ENCODE measurements at regions not wholly inside any gene's neighbourhood (a gene's known extent, or its start where the extent isn't known, plus 50 kb on each side); places are given as distances from the start of the nearest gene placed in this dataset.

DNA sequence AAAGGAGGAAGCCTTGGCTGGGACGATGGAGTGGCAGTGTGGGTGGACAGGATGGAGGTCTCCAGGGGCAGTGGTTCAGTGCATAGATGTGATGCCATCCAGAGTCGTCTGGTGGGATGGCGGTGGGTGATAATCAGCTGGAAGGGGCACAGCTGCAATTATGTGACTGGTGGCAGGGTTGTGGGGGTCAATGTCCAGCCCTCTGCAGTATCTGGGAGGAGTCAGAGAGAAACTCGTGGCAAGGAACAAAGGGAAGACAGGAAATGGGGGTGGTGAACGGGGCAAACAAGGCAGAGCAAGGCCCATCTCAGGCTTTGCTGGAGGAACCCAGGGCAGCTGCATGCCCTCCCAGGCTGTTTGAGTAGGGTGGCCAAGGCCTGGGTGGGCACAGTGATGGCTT, 118.3 kb upstream of the USP24 start:
- H3K27ac Mint-ChIP-seq (ENCODE audit: unreplicated experiment), result no peak overlapping the region
- no peaks in the 10 kb centered on the region for H3K9me3 Mint-ChIP-seq (ENCODE audit: low read depth)
- DNase-seq (ENCODE audit: low spot score), result no peak
- H3K4me3 Mint-ChIP-seq (ENCODE audit: unreplicated experiment), result no peak overlapping the region
- H3K27me3 Mint-ChIP-seq (ENCODE audit: low read depth), result peaks cover 1% of the 10 kb centered on the region
- H3K4me1 Mint-ChIP-seq (ENCODE audit: low read depth), result no peaks in the 10 kb centered on the region
- no peaks in the 10 kb centered on the region for H3K36me3 Mint-ChIP-seq (ENCODE audit: low read depth)
- TF ChIP-seq, protein P1, sequence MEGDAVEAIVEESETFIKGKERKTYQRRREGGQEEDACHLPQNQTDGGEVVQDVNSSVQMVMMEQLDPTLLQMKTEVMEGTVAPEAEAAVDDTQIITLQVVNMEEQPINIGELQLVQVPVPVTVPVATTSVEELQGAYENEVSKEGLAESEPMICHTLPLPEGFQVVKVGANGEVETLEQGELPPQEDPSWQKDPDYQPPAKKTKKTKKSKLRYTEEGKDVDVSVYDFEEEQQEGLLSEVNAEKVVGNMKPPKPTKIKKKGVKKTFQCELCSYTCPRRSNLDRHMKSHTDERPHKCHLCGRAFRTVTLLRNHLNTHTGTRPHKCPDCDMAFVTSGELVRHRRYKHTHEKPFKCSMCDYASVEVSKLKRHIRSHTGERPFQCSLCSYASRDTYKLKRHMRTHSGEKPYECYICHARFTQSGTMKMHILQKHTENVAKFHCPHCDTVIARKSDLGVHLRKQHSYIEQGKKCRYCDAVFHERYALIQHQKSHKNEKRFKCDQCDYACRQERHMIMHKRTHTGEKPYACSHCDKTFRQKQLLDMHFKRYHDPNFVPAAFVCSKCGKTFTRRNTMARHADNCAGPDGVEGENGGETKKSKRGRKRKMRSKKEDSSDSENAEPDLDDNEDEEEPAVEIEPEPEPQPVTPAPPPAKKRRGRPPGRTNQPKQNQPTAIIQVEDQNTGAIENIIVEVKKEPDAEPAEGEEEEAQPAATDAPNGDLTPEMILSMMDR (IDR thresholded peaks at IDR 0.05), result no peak

DNA sequence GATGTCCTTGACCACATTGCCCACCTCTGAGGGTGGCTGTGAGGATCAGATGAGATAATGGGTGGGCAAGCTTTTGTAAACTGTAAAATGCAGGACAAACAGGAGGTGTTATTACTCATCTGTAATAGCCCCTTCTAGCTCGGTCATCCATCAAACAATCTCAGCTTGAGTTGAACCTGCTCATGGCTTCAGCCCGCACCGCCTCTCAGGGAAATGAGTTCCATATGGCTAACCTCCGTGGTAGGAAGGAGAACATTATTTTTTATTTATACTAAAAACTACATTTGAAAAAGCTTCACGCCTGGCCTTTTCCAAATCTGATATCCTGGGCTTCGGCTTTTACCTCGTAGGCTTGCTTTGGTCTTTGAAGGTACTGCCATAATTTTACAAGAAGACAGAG, 116.2 kb upstream of the USP24 start:
- Mint-ChIP-seq H3K27me3 (ENCODE audit: low read depth) (peaks cover 1% of the 10 kb centered on the region), H3K36me3 (ENCODE audit: low read depth) (no peaks in the 10 kb centered on the region), H3K9me3 (ENCODE audit: low read depth) (no peaks in the 10 kb centered on the region), H3K4me3 (ENCODE audit: unreplicated experiment) (no peak overlapping the region), H3K4me1 (ENCODE audit: low read depth) (no peaks in the 10 kb centered on the region), H3K27ac (ENCODE audit: unreplicated experiment) (no peak overlapping the region)
- TF ChIP-seq, protein P1 (IDR thresholded peaks at IDR 0.05), result no peak
- no peak for DNase-seq (ENCODE audit: low spot score)

DNA sequence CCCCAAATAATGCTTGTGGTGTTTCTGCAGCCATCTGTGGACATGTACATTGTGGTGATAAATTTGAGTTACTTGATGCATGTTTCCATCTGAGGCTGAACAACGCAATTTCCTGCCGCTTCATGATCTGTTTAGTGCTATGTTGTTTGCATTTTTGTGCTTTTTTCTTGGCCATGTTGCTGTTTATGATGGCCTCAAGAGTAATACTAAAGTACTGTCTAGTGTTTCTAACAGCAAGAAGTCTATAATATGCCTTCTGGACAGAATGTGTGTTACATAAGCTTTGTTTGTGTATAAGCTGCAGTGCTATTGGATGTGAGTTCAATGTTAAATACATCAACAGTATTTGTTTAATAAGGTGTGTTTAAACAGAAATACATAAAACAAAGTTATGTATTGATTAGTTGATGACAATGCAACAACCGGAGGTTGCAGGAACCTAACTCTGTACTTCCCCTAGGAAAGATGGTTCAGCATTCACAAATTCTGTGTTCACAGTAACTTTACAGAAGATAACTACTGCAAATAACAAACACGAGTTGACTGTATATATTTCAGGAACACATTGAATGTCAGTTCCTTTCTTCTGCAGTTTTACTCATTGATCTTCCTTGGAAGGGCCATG, 114.8 kb upstream of the USP24 start:
- H3K36me3 Mint-ChIP-seq (ENCODE audit: low read depth), result no peaks in the 10 kb centered on the region
- TF ChIP-seq, protein P1 (IDR thresholded peaks at IDR 0.05), result no peak
- peaks cover 1% of the 10 kb centered on the region for H3K27me3 Mint-ChIP-seq (ENCODE audit: low read depth)
- no peak for DNase-seq (ENCODE audit: low spot score)
- no peaks in the 10 kb centered on the region for H3K9me3 Mint-ChIP-seq (ENCODE audit: low read depth)
- no peak overlapping the region for H3K4me3 Mint-ChIP-seq (ENCODE audit: unreplicated experiment)
- H3K27ac Mint-ChIP-seq (ENCODE audit: unreplicated experiment), result no peak overlapping the region
- no peaks in the 10 kb centered on the region for H3K4me1 Mint-ChIP-seq (ENCODE audit: low read depth)

DNA sequence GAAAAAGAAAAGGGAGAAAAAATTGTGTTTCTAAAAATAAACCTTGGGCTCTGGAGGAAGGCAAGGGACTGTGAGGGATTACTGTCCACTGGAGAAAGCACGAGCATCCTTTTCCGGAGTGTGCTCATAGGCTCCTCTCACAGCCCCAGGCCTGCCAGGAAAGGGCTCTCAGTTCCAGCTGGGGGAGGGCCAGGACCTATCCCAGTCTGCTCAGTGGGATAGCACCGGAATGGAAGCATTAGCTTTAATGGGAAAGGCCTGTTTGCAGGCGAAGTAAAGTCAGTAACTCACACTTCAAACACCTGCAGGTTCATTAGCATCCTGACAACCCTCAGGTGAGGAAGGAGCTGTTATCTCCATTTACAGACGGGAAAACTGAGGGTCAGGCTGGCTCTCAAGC, 113.9 kb upstream of the USP24 start:
- no peaks in the 10 kb centered on the region for H3K36me3 Mint-ChIP-seq (ENCODE audit: low read depth)
- H3K27ac Mint-ChIP-seq (ENCODE audit: unreplicated experiment), result no peak overlapping the region
- TF ChIP-seq, protein P1 (IDR thresholded peaks at IDR 0.05), result no peak
- H3K27me3 Mint-ChIP-seq (ENCODE audit: low read depth), result peaks cover 1% of the 10 kb centered on the region
- H3K9me3 Mint-ChIP-seq (ENCODE audit: low read depth), result no peaks in the 10 kb centered on the region
- no peak overlapping the region for H3K4me3 Mint-ChIP-seq (ENCODE audit: unreplicated experiment)
- no peak for DNase-seq (ENCODE audit: low spot score)
- no peaks in the 10 kb centered on the region for H3K4me1 Mint-ChIP-seq (ENCODE audit: low read depth)

DNA sequence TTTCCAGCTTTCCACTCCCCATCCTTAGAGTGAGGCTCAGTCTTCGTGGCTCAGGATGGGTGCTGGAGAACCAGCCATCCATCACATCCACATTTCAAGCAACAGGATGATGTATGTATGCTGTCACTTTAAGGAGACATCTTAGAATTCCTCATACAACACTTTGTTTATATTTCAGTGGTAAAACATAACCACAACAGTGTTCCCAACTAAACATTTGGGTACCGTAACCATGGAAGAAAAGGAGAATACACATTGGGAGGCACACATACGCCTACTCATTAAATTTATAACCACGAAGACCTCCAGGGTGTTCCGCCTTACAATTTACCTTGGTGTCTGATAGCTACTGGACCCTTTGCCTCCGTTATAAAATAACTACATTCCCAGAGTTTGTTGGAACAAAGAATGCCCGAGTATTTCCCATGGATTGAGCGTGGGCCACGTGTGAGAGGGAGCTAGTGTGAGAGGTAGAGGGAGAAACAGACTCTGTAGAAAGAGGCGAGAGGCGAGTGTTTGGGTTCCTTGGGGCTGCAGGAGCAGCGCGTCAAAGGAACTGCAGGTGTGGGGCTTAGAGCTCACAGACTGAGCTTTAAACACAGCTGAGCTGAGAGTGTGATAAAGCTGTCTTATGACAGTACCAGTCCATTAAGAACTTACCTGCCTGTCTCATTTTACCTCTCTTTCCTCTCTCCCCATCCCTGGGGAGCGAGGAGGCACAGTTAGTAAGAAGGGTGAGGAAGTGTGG, 111.5 kb upstream of the USP24 start:
- peaks cover 1% of the 10 kb centered on the region for H3K27me3 Mint-ChIP-seq (ENCODE audit: low read depth)
- H3K4me3 Mint-ChIP-seq (ENCODE audit: unreplicated experiment), result no peak overlapping the region
- H3K36me3 Mint-ChIP-seq (ENCODE audit: low read depth), result no peaks in the 10 kb centered on the region
- TF ChIP-seq, protein P1 (IDR thresholded peaks at IDR 0.05), result no peak
- no peaks in the 10 kb centered on the region for H3K9me3 Mint-ChIP-seq (ENCODE audit: low read depth)
- H3K4me1 Mint-ChIP-seq (ENCODE audit: low read depth), result peaks cover 14% of the 10 kb centered on the region
- H3K27ac Mint-ChIP-seq (ENCODE audit: unreplicated experiment), result no peak overlapping the region
- DNase-seq (ENCODE audit: low spot score), result no peak

All from chondrocyte (in vitro differentiated cells).